ENCODE measurements at regions not wholly inside any gene's neighbourhood (a gene's known extent, or its start where the extent isn't known, plus 50 kb on each side); places are given as distances from the start of the nearest gene placed in this dataset.

- H3K9me3 ChIP-seq (ENCODE audit: control insufficient read depth in 1 of 2, insufficient read depth in 1 of 2, low read depth in 1 of 2, low read length in 2 of 2): no peaks in the 10 kb centered on the region
- intact Hi-C loops (cut with micrococcal nuclease): no loop called here
- no peaks in the 10 kb centered on the region for H3K27me3 ChIP-seq (ENCODE audit: insufficient read depth, low read length)
- CTCF ChIA-PET: no interaction called here
- no peak overlapping the region for H2AFZ ChIP-seq (ENCODE audit: low read depth, low read length, poor library complexity, severe bottlenecking)
- TF ChIP-seq SP1 (IDR thresholded peaks at IDR 0.05; ENCODE audit: low read depth): no peak
- TF ChIP-seq ZBTB33 (IDR thresholded peaks at IDR 0.05; ENCODE audit: extremely low read depth, insufficient replicate concordance, low read length): no peak
- TF ChIP-seq, protein P1, sequence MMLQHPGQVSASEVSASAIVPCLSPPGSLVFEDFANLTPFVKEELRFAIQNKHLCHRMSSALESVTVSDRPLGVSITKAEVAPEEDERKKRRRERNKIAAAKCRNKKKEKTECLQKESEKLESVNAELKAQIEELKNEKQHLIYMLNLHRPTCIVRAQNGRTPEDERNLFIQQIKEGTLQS (IDR thresholded peaks at IDR 0.05): no peak
- no peak for TF ChIP-seq CBX3 (IDR thresholded peaks at IDR 0.05; ENCODE audit: low read depth)
- TF ChIP-seq CEBPB (IDR thresholded peaks at IDR 0.05; ENCODE audit: low read depth): no peak
- TF ChIP-seq ZNF274 (IDR thresholded peaks at IDR 0.05; ENCODE audit: low read depth, low read length): no peak
- no peak for TF ChIP-seq REST (IDR thresholded peaks at IDR 0.05; ENCODE audit: low read depth)
- TF ChIP-seq TCF7L2 (IDR thresholded peaks at IDR 0.05; ENCODE audit: borderline replicate concordance, extremely low read depth, insufficient read depth, insufficient read length): no peak
- TF ChIP-seq, protein P2, sequence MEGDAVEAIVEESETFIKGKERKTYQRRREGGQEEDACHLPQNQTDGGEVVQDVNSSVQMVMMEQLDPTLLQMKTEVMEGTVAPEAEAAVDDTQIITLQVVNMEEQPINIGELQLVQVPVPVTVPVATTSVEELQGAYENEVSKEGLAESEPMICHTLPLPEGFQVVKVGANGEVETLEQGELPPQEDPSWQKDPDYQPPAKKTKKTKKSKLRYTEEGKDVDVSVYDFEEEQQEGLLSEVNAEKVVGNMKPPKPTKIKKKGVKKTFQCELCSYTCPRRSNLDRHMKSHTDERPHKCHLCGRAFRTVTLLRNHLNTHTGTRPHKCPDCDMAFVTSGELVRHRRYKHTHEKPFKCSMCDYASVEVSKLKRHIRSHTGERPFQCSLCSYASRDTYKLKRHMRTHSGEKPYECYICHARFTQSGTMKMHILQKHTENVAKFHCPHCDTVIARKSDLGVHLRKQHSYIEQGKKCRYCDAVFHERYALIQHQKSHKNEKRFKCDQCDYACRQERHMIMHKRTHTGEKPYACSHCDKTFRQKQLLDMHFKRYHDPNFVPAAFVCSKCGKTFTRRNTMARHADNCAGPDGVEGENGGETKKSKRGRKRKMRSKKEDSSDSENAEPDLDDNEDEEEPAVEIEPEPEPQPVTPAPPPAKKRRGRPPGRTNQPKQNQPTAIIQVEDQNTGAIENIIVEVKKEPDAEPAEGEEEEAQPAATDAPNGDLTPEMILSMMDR (IDR thresholded peaks at IDR 0.05 in 2 of 3, conservative IDR thresholded peaks at IDR 0.05 in 1 of 3; ENCODE audit: borderline replicate concordance in 1 of 3, insufficient read depth in 1 of 3, low read depth in 2 of 3, low read length in 2 of 3): no peak
- TF ChIP-seq ELF1 (IDR thresholded peaks at IDR 0.05; ENCODE audit: borderline replicate concordance, low read depth): no peak
- no peak for TF ChIP-seq EGR1 (IDR thresholded peaks at IDR 0.05; ENCODE audit: low read depth)
- no peak for TF ChIP-seq FOSL1 (IDR thresholded peaks at IDR 0.05; ENCODE audit: low read depth)
- no peak for TF ChIP-seq POLR2A (IDR thresholded peaks at IDR 0.05; ENCODE audit: borderline replicate concordance, extremely low read depth, insufficient read depth, insufficient read length)
- RAD21 ChIA-PET (ENCODE audit: low non-redundant PET in 1 of 2, low total read pairs in 2 of 2, uncharacterized antibody in 2 of 2, unreplicated experiment in 2 of 2): no interaction called here
- H3K4me3 ChIP-seq (replicated peaks in 1 of 2; ENCODE audit: low read depth in 1 of 2, low read length in 2 of 2): no peak overlapping the region
- POLR2A ChIA-PET: no interaction called here
- H3K9ac ChIP-seq (ENCODE audit: low read length): no peak overlapping the region
- DNase-seq (ENCODE audit: low read depth, low spot score): no peak
- no TSS peak for BruUV-seq (replicated peaks)
- H3K4me2 ChIP-seq (ENCODE audit: low read length): no peak overlapping the region
- H3K9me2 ChIP-seq (ENCODE audit: insufficient read depth): no peaks in the 10 kb centered on the region
- H3K79me2 ChIP-seq (ENCODE audit: insufficient read depth, low read length): no peaks in the 10 kb centered on the region
- H3K36me3 ChIP-seq (ENCODE audit: control insufficient read depth in 1 of 2, insufficient read depth in 2 of 2, low read length in 2 of 2): no peaks in the 10 kb centered on the region
- H4K20me1 ChIP-seq (ENCODE audit: insufficient read depth): no peaks in the 10 kb centered on the region
- H3K27ac ChIP-seq (ENCODE audit: low read depth, low read length): no peak overlapping the region
- no peaks in the 10 kb centered on the region for H3K4me1 ChIP-seq (ENCODE audit: control insufficient read depth in 1 of 2, insufficient read depth in 2 of 2, low read length in 2 of 2)
- ATAC-seq: no peak
These were observed 269.4 kb downstream of the ZNF608 start for GRCh38 chr5:124477062-124477461.

Data from HCT116 (cell line).